H1 (cell line): ENCODE measurements at regions not wholly inside any gene's neighbourhood (a gene's known extent, or its start where the extent isn't known, plus 50 kb on each side); places are given as distances from the start of the nearest gene placed in this dataset.

Source experiments
- CTCF ChIA-PET: fragments of 300-600 bp; sonication (Branson Sonifier 250); formaldehyde crosslinking; loops from one replicate; lab custom pipeline; 2021; ENCODE audit not compliant: partially characterized antibody; lab: Charles Lee
- POLR2A ChIA-PET: fragments of 300-600 bp; sonication (Branson Sonifier 250); formaldehyde crosslinking; loops from one replicate; lab custom pipeline; 2021; ENCODE audit warnings: inconsistent platforms; ENCODE audit not compliant: partially characterized antibody; lab: Charles Lee
- DNase-seq, 2 experiments: peaks; one replicate each; pipeline versions ENCODE4 v3.0.0 to v3.0.0-alpha.2; 2010 to 2022; ENCODE audit warnings: low spot score in 2 of 2, low read depth in 1 of 2, mixed read lengths in 1 of 2
- FAIRE-seq: peaks from 2 replicates; lab custom pipeline; 2011; peaks lifted over from hg19 to GRCh38; lab: Jason Lieb, UNC
- H2AFZ ChIP-seq: 2 replicates; pipeline ENCODE4 v1.8.1; 2012; ENCODE audit warnings: low read length, inconsistent platforms
- H2AK5ac ChIP-seq: 2 replicates; pipeline ENCODE4 v1.6.1; 2013; ENCODE audit warnings: low read depth, low read length
- H2BK120ac ChIP-seq: replicated peaks from 2 replicates; pipeline ENCODE3; 2013; ENCODE audit warnings: low read depth, low read length, inconsistent platforms
- H2BK12ac ChIP-seq: 2 replicates; pipeline ENCODE4 v1.6.1; 2013; ENCODE audit warnings: low read depth, low read length
- H2BK15ac ChIP-seq: 2 replicates; pipeline ENCODE4 v1.6.1; 2013; ENCODE audit warnings: low read length
- H2BK20ac ChIP-seq: 2 replicates; pipeline ENCODE4 v1.6.1; 2013; ENCODE audit warnings: low read length
- H2BK5ac ChIP-seq: 2 replicates; pipeline ENCODE4 v1.6.1; 2013; ENCODE audit warnings: low read depth, low read length
- H3K14ac ChIP-seq: 2 replicates; pipeline ENCODE4 v1.6.1; 2013; ENCODE audit warnings: inconsistent platforms; ENCODE audit not compliant: insufficient read length
- H3K18ac ChIP-seq: 2 replicates; pipeline ENCODE4 v1.6.1; 2013; ENCODE audit warnings: low read length; ENCODE audit errors: extremely low read depth
- H3K23ac ChIP-seq: 2 replicates; pipeline ENCODE4 v1.6.1; 2013; ENCODE audit warnings: inconsistent platforms; ENCODE audit not compliant: insufficient read length
- H3K23me2 ChIP-seq: 2 replicates; pipeline ENCODE4 v1.6.1; 2013; ENCODE audit warnings: low read depth, low read length
- H3K27ac ChIP-seq: 2 replicates; pipeline ENCODE4 v1.6.1; 2011; ENCODE audit warnings: low read depth, low read length, inconsistent platforms
- H3K27me3 ChIP-seq, 4 experiments: replicated peaks in 1 of 4; 1 replicate in 1 of 4; 2 replicates in 3 of 4; pipeline versions ENCODE4 v1.6.1 to v1.8.1; 2011 to 2013; ENCODE audit warnings: low read length in 3 of 4, mild to moderate bottlenecking in 3 of 4, inconsistent platforms in 2 of 4, mixed read lengths in 2 of 4, moderate library complexity in 1 of 4; ENCODE audit not compliant: control insufficient read depth in 3 of 4, insufficient read depth in 3 of 4; ENCODE audit errors: extremely low read depth in 1 of 4
- H3K36me3 ChIP-seq, 4 experiments: 2 replicates each; pipeline versions ENCODE4 v1.6.1 to v1.8.1; 2011 to 2013; ENCODE audit warnings: mild to moderate bottlenecking in 4 of 4, low read length in 3 of 4, moderate library complexity in 2 of 4, control low read depth in 1 of 4, inconsistent platforms in 1 of 4; ENCODE audit not compliant: insufficient read depth in 4 of 4, control insufficient read depth in 2 of 4
- H3K4ac ChIP-seq: replicated peaks from 2 replicates; pipeline ENCODE3; 2013; ENCODE audit warnings: low read length, low read depth, mixed read lengths, inconsistent platforms; ENCODE audit not compliant: insufficient read length
- H3K4me1 ChIP-seq, 4 experiments: replicated peaks in 1 of 4; 1 replicate in 1 of 4; 2 replicates in 3 of 4; pipeline versions ENCODE4 v1.6.1 to v1.8.1; 2011 to 2013; ENCODE audit warnings: low read length in 3 of 4, inconsistent platforms in 2 of 4, mixed read lengths in 1 of 4; ENCODE audit not compliant: insufficient read depth in 4 of 4, control insufficient read depth in 3 of 4
- H3K4me2 ChIP-seq, 2 experiments: 2 replicates each; pipeline versions ENCODE4 v1.6.1 to v1.8.1; 2011 to 2013; ENCODE audit warnings: low read depth in 2 of 2, low read length in 2 of 2, control low read depth in 1 of 2, inconsistent platforms in 1 of 2, mild to moderate bottlenecking in 1 of 2; ENCODE audit not compliant: insufficient read depth in 1 of 2
- H3K4me3 ChIP-seq, 4 experiments: fragments of 200-600, 300-600 bp in 1 of 4; sonication (generic), shearing (Covaris generic), sonication (Bioruptor Twin) in 1 of 4; 2 replicates each; pipeline versions ENCODE4 v1.5.1 to v1.8.1; 2011 to 2016; ENCODE audit warnings: low read length in 4 of 4, low read depth in 3 of 4, control low read depth in 2 of 4, inconsistent platforms in 2 of 4, mild to moderate bottlenecking in 2 of 4, mixed read lengths in 1 of 4, moderate library complexity in 1 of 4; ENCODE audit not compliant: insufficient read depth in 2 of 4; ENCODE audit errors: extremely low read depth in 1 of 4
- H3K56ac ChIP-seq: replicated peaks from 2 replicates; pipeline ENCODE3; 2013; ENCODE audit warnings: low read depth, mild to moderate bottlenecking, mixed read lengths, low read length, inconsistent platforms; ENCODE audit not compliant: insufficient read length
- H3K79me1 ChIP-seq: 2 replicates; pipeline ENCODE4 v1.6.1; 2013; ENCODE audit warnings: low read depth, low read length, control low read depth
- H3K79me2 ChIP-seq, 2 experiments: 2 replicates each; pipeline versions ENCODE4 v1.6.1 to v1.8.1; 2012 to 2013; ENCODE audit warnings: low read length in 2 of 2, mild to moderate bottlenecking in 2 of 2, inconsistent platforms in 1 of 2; ENCODE audit not compliant: insufficient read depth in 2 of 2, control insufficient read depth in 1 of 2
- H3K9ac ChIP-seq, 4 experiments: replicated peaks in 1 of 4; 1 replicate in 1 of 4; 2 replicates in 3 of 4; pipeline versions ENCODE4 v1.6.1 to v1.8.1; 2011 to 2013; ENCODE audit warnings: low read depth in 3 of 4, low read length in 3 of 4, control low read depth in 2 of 4, mild to moderate bottlenecking in 2 of 4, moderate library complexity in 2 of 4, inconsistent platforms in 1 of 4; ENCODE audit errors: extremely low read depth in 1 of 4
- H3K9me3 ChIP-seq, 2 experiments: 2 replicates each; pipeline versions ENCODE4 v1.6.1 to v1.8.1; 2012 to 2013; ENCODE audit warnings: mild to moderate bottlenecking in 2 of 2, moderate library complexity in 2 of 2, control low read depth in 1 of 2, inconsistent platforms in 1 of 2, low read depth in 1 of 2, low read length in 1 of 2, mixed read lengths in 1 of 2; ENCODE audit not compliant: insufficient read depth in 2 of 2
- H4K20me1 ChIP-seq, 2 experiments: replicated peaks in 1 of 2; 2 replicates each; pipeline versions ENCODE3 to v1.8.1; 2011 to 2013; ENCODE audit warnings: inconsistent platforms in 2 of 2, low read length in 2 of 2, mild to moderate bottlenecking in 1 of 2; ENCODE audit not compliant: insufficient read depth in 2 of 2, control insufficient read depth in 1 of 2
- H4K5ac ChIP-seq: 2 replicates; pipeline ENCODE4 v1.6.1; 2013; ENCODE audit warnings: low read length, low read depth, mixed read lengths, inconsistent platforms; ENCODE audit not compliant: insufficient read length
- H4K8ac ChIP-seq: 2 replicates; pipeline ENCODE4 v1.8.0; 2013; ENCODE audit warnings: mild to moderate bottlenecking, moderate library complexity, low read length, inconsistent platforms; ENCODE audit not compliant: insufficient read depth; ENCODE audit errors: extremely low read depth
- H4K91ac ChIP-seq: replicated peaks from 2 replicates; pipeline ENCODE3; 2013; ENCODE audit warnings: low read length, mixed read lengths, inconsistent platforms; ENCODE audit not compliant: insufficient read length
- WGBS, 2 experiments: shearing (Covaris generic) in 1 of 2; methylation state at CpG; one replicate each; pipeline versions ENCODE4 v1.1.6 to v1.1.7; 2013 to 2015; ENCODE audit warnings: low lambda C conversion rate in 2 of 2, mixed read lengths in 2 of 2, inconsistent platforms in 1 of 2, low coverage in 1 of 2, missing lambda C conversion rate in 1 of 2; ENCODE audit not compliant: insufficient replicate concordance in 2 of 2, insufficient coverage in 1 of 2, insufficient read length in 1 of 2; ENCODE audit errors: extremely low coverage in 1 of 2, missing lambda C conversion rate in 1 of 2; 5-methylcytosine and 5-hydroxymethylcytosine counted together
- TF ChIP-seq, protein P1 (sequence below): fragments of 300-600 bp; sonication (generic); IDR thresholded peaks from 2 replicates; pipeline ENCODE4 v1.7.1; 2012; ENCODE audit warnings: low read length, moderate library complexity, mild to moderate bottlenecking, inconsistent platforms; ENCODE audit not compliant: insufficient replicate concordance

DNA sequence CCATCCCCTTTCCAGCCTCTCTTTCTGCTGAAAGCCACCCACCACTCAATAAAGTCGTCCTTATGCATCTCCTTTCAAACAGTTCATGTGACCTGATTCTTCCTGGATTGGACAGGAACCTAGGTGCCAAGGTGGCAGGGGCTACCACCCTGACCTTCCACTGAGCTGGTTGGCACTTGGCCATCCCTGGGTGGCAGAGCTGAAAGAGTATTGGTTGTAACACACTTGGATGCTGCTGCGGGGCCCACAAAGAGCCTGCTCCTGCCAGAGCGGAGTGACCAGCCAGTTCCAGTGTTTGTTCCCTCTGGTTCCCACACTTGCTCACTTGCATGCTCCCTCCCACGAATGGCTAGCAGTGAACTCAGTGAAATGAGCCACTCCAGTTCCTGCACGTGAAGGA, 57.2 kb upstream of the OR4C15 start:
- Histone ChIP-seq H3K4me1 (no peaks in the 10 kb centered on the region), H2BK120ac (no peak overlapping the region), H3K18ac (no peak overlapping the region), H3K27me3 (no peaks in the 10 kb centered on the region), H3K56ac (no peak overlapping the region), H3K79me1 (no peaks in the 10 kb centered on the region), H4K20me1 (no peaks in the 10 kb centered on the region), H3K9ac (no peak overlapping the region), H3K23ac (no peak overlapping the region), H2BK20ac (no peak overlapping the region), H2AFZ (no peak overlapping the region), H3K4me3 (no peak overlapping the region), H4K5ac (no peak overlapping the region), H3K9me3 (peaks cover 58 to 60% of the 10 kb centered on the region in 2 experiments), H3K79me2 (no peaks in the 10 kb centered on the region), H3K27ac (no peak overlapping the region), H2BK15ac (no peak overlapping the region), H3K36me3 (no peaks in the 10 kb centered on the region), H3K23me2 (no peaks in the 10 kb centered on the region), H4K8ac (no peak overlapping the region), H2BK12ac (no peak overlapping the region), H2AK5ac (no peak overlapping the region), H3K14ac (no peak overlapping the region), H3K4me2 (no peak overlapping the region), H2BK5ac (no peak overlapping the region), H3K4ac (no peak overlapping the region), H4K91ac (no peak overlapping the region)
- ChIA-PET POLR2A (no interaction called here), CTCF (no interaction called here)
- DNase-seq (no peak), FAIRE-seq (no peak)
- WGBS, 2 experiments: 66% methylated on average over 5 of the region's 5 CpGs; no CpG with 5 or more reads in 1 of the 2 experiments
- TF ChIP-seq, protein P1, sequence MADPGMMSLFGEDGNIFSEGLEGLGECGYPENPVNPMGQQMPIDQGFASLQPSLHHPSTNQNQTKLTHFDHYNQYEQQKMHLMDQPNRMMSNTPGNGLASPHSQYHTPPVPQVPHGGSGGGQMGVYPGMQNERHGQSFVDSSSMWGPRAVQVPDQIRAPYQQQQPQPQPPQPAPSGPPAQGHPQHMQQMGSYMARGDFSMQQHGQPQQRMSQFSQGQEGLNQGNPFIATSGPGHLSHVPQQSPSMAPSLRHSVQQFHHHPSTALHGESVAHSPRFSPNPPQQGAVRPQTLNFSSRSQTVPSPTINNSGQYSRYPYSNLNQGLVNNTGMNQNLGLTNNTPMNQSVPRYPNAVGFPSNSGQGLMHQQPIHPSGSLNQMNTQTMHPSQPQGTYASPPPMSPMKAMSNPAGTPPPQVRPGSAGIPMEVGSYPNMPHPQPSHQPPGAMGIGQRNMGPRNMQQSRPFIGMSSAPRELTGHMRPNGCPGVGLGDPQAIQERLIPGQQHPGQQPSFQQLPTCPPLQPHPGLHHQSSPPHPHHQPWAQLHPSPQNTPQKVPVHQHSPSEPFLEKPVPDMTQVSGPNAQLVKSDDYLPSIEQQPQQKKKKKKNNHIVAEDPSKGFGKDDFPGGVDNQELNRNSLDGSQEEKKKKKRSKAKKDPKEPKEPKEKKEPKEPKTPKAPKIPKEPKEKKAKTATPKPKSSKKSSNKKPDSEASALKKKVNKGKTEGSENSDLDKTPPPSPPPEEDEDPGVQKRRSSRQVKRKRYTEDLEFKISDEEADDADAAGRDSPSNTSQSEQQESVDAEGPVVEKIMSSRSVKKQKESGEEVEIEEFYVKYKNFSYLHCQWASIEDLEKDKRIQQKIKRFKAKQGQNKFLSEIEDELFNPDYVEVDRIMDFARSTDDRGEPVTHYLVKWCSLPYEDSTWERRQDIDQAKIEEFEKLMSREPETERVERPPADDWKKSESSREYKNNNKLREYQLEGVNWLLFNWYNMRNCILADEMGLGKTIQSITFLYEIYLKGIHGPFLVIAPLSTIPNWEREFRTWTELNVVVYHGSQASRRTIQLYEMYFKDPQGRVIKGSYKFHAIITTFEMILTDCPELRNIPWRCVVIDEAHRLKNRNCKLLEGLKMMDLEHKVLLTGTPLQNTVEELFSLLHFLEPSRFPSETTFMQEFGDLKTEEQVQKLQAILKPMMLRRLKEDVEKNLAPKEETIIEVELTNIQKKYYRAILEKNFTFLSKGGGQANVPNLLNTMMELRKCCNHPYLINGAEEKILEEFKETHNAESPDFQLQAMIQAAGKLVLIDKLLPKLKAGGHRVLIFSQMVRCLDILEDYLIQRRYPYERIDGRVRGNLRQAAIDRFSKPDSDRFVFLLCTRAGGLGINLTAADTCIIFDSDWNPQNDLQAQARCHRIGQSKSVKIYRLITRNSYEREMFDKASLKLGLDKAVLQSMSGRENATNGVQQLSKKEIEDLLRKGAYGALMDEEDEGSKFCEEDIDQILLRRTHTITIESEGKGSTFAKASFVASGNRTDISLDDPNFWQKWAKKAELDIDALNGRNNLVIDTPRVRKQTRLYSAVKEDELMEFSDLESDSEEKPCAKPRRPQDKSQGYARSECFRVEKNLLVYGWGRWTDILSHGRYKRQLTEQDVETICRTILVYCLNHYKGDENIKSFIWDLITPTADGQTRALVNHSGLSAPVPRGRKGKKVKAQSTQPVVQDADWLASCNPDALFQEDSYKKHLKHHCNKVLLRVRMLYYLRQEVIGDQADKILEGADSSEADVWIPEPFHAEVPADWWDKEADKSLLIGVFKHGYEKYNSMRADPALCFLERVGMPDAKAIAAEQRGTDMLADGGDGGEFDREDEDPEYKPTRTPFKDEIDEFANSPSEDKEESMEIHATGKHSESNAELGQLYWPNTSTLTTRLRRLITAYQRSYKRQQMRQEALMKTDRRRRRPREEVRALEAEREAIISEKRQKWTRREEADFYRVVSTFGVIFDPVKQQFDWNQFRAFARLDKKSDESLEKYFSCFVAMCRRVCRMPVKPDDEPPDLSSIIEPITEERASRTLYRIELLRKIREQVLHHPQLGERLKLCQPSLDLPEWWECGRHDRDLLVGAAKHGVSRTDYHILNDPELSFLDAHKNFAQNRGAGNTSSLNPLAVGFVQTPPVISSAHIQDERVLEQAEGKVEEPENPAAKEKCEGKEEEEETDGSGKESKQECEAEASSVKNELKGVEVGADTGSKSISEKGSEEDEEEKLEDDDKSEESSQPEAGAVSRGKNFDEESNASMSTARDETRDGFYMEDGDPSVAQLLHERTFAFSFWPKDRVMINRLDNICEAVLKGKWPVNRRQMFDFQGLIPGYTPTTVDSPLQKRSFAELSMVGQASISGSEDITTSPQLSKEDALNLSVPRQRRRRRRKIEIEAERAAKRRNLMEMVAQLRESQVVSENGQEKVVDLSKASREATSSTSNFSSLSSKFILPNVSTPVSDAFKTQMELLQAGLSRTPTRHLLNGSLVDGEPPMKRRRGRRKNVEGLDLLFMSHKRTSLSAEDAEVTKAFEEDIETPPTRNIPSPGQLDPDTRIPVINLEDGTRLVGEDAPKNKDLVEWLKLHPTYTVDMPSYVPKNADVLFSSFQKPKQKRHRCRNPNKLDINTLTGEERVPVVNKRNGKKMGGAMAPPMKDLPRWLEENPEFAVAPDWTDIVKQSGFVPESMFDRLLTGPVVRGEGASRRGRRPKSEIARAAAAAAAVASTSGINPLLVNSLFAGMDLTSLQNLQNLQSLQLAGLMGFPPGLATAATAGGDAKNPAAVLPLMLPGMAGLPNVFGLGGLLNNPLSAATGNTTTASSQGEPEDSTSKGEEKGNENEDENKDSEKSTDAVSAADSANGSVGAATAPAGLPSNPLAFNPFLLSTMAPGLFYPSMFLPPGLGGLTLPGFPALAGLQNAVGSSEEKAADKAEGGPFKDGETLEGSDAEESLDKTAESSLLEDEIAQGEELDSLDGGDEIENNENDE: no peak
